ENCODE measurements at regions not wholly inside any gene's neighbourhood (a gene's known extent, or its start where the extent isn't known, plus 50 kb on each side); places are given as distances from the start of the nearest gene placed in this dataset.

DNA sequence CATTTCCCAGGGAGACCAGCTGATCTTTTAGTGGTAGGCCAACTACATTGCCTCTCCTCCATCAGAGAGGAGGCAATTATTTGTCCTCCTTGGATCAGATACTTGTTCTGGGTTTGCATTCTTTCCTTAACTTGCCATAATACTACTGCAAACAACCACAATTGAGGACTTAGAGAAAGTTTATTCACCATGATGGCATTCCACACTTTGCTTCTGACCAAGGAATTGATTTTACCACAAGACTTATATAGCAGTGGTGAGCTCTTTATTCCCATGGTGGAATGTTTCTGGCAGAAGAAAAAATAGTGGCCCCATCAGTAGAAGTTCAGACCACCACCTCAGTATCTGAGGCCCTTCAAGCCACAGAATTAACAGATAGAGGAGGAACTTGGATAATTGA is 123.9 kb upstream of the PPP3CA start:
- TF ChIP-seq, protein P1, sequence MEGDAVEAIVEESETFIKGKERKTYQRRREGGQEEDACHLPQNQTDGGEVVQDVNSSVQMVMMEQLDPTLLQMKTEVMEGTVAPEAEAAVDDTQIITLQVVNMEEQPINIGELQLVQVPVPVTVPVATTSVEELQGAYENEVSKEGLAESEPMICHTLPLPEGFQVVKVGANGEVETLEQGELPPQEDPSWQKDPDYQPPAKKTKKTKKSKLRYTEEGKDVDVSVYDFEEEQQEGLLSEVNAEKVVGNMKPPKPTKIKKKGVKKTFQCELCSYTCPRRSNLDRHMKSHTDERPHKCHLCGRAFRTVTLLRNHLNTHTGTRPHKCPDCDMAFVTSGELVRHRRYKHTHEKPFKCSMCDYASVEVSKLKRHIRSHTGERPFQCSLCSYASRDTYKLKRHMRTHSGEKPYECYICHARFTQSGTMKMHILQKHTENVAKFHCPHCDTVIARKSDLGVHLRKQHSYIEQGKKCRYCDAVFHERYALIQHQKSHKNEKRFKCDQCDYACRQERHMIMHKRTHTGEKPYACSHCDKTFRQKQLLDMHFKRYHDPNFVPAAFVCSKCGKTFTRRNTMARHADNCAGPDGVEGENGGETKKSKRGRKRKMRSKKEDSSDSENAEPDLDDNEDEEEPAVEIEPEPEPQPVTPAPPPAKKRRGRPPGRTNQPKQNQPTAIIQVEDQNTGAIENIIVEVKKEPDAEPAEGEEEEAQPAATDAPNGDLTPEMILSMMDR (conservative IDR thresholded peaks at IDR 0.05; ENCODE audit: low read length), result no peak
- TF ChIP-seq EZH2phosphoT487 (IDR thresholded peaks at IDR 0.05; ENCODE audit: borderline replicate concordance), result no peak

All from Loucy (cell line).